ENCODE measurements at regions not wholly inside any gene's neighbourhood (a gene's known extent, or its start where the extent isn't known, plus 50 kb on each side); places are given as distances from the start of the nearest gene placed in this dataset.
A peak's percentile ranks its signal among the peaks of the same experiment; 100 is the strongest.

- no peak for TF ChIP-seq CTCF (conservative IDR thresholded peaks at IDR 0.05)
- H2BK120ac ChIP-seq (ENCODE audit: low read depth, low read length, poor library complexity, severe bottlenecking), result no peak overlapping the region
- no peaks in the 10 kb centered on the region for H4K20me1 ChIP-seq (ENCODE audit: control insufficient read depth, insufficient read depth, insufficient read length)
- H4K8ac ChIP-seq (replicated peaks; ENCODE audit: insufficient read length, low read depth, low read length), result no peak overlapping the region
- no peak overlapping the region for H4K91ac ChIP-seq (ENCODE audit: insufficient read length, low read depth, low read length)
- H3K4ac ChIP-seq (ENCODE audit: low read depth, low read length), result no peak overlapping the region
- no peaks in the 10 kb centered on the region for H3K79me2 ChIP-seq (ENCODE audit: insufficient read depth, low read length)
- no peaks in the 10 kb centered on the region for H3K23me2 ChIP-seq (ENCODE audit: insufficient read length, low read depth, low read length, poor library complexity, severe bottlenecking)
- no peak overlapping the region for H3K4me2 ChIP-seq (ENCODE audit: insufficient read depth, insufficient read length, low read length)
- Mint-ChIP-seq H3K27ac (peak overlapping the region in 1 of 3 experiments; percentile 26; a peak in 1 of 7 replicates), H3K4me3 (no peak overlapping the region), H3K4me1 (peaks cover 2 to 4% of the 10 kb centered on the region in 2 experiments; a peak in 2 of 4 replicates), H3K36me3 (ENCODE audit: insufficient read depth in 1 of 3, low read depth in 3 of 3) (no peaks in the 10 kb centered on the region), H3K27me3 (ENCODE audit: low read depth) (no peaks in the 10 kb centered on the region), H3K9me3 (no peaks in the 10 kb centered on the region; a peak in 1 of 5 replicates)
- WGBS (ENCODE audit: extremely low coverage, insufficient read length, low lambda C conversion rate), result no CpG with 5 or more reads among the region's 3 CpGs
- no peaks in the 10 kb centered on the region for H3K79me1 ChIP-seq (ENCODE audit: insufficient read depth, low read depth, low read length, poor library complexity, severe bottlenecking)
- H3K9me3 ChIP-seq (ENCODE audit: control insufficient read depth, low read depth, low read length), result no peaks in the 10 kb centered on the region
- H2AFZ ChIP-seq (ENCODE audit: low read length), result no peak overlapping the region
- H3K14ac ChIP-seq (ENCODE audit: insufficient read depth, low read length), result no peak overlapping the region
- no peak overlapping the region for H3K9ac ChIP-seq (ENCODE audit: extremely low read depth, insufficient read length, low read length)
- H3K27me3 ChIP-seq (ENCODE audit: insufficient read depth, low read length), result no peaks in the 10 kb centered on the region
- no peak overlapping the region for H2BK15ac ChIP-seq (ENCODE audit: low read depth, low read length)
- no peak overlapping the region for H2AK5ac ChIP-seq (ENCODE audit: insufficient read length, low read length)
- no peak overlapping the region for H3K56ac ChIP-seq (ENCODE audit: insufficient read length, low read depth, low read length)
- no peak overlapping the region for H2BK12ac ChIP-seq (ENCODE audit: insufficient read length, low read depth, low read length)
- H3K23ac ChIP-seq (ENCODE audit: insufficient read length, low read depth, low read length), result no peak overlapping the region
- no peak overlapping the region for H3K27ac ChIP-seq (ENCODE audit: insufficient read length, low read depth, low read length)
- no peak overlapping the region for H2BK5ac ChIP-seq (ENCODE audit: insufficient read length, low read length)
- no peak overlapping the region for H4K5ac ChIP-seq (ENCODE audit: insufficient read length, low read depth, low read length)
- H3K4me1 ChIP-seq (ENCODE audit: insufficient read depth, low read length), result no peaks in the 10 kb centered on the region
- H3K18ac ChIP-seq (ENCODE audit: insufficient read length, low read depth, low read length), result no peak overlapping the region
- no peak overlapping the region for H2BK20ac ChIP-seq (ENCODE audit: low read depth, low read length, poor library complexity, severe bottlenecking)
- H3T11ph ChIP-seq (ENCODE audit: low read length), result no peak overlapping the region
- DNase-seq, result no peak
These were observed 251.0 kb upstream of the TAC1 start for GRCh38 chr7:97480772-97481390.
